ENCODE measurements at regions not wholly inside any gene's neighbourhood (a gene's known extent, or its start where the extent isn't known, plus 50 kb on each side); places are given as distances from the start of the nearest gene placed in this dataset.

- Histone ChIP-seq H3K4me1 (ENCODE audit: control insufficient read depth in 3 of 3, insufficient read depth in 3 of 3, low read length in 3 of 3) (no peaks in the 10 kb centered on the region), H3K4me3 (ENCODE audit: low read length in 3 of 3) (no peak overlapping the region), H3K27me3 (ENCODE audit: control insufficient read depth in 3 of 3, insufficient read depth in 3 of 3, low read length in 3 of 3) (no peaks in the 10 kb centered on the region), H3K9ac (ENCODE audit: low read depth in 1 of 3, low read length in 3 of 3) (no peak overlapping the region), H3K36me3 (ENCODE audit: control insufficient read depth in 3 of 3, insufficient read depth in 3 of 3, low read length in 3 of 3) (no peaks in the 10 kb centered on the region), H3K27ac (ENCODE audit: low read depth, low read length) (no peak overlapping the region), H3K9me3 (ENCODE audit: control insufficient read depth in 3 of 3, low read length in 3 of 3) (no peaks in the 10 kb centered on the region)
Measured at GRCh38 chr4:181418496-181418895, 824.7 kb upstream of the TENM3 start.

- H3K4me3 ChIP-seq (ENCODE audit: low read length in 3 of 3) = no peak overlapping the region
- H3K27ac ChIP-seq (ENCODE audit: low read depth, low read length) = no peak overlapping the region
- no peak overlapping the region for H3K9ac ChIP-seq (ENCODE audit: low read depth in 1 of 3, low read length in 3 of 3)
- H3K36me3 ChIP-seq (ENCODE audit: control insufficient read depth in 3 of 3, insufficient read depth in 3 of 3, low read length in 3 of 3) = no peaks in the 10 kb centered on the region
- no peaks in the 10 kb centered on the region for H3K4me1 ChIP-seq (ENCODE audit: control insufficient read depth in 3 of 3, insufficient read depth in 3 of 3, low read length in 3 of 3)
- H3K27me3 ChIP-seq (ENCODE audit: control insufficient read depth in 3 of 3, insufficient read depth in 3 of 3, low read length in 3 of 3) = no peaks in the 10 kb centered on the region
- no peaks in the 10 kb centered on the region for H3K9me3 ChIP-seq (ENCODE audit: control insufficient read depth in 3 of 3, low read length in 3 of 3)
Measured at GRCh38 chr4:181420950-181421349, 822.3 kb upstream of the TENM3 start.

DNA sequence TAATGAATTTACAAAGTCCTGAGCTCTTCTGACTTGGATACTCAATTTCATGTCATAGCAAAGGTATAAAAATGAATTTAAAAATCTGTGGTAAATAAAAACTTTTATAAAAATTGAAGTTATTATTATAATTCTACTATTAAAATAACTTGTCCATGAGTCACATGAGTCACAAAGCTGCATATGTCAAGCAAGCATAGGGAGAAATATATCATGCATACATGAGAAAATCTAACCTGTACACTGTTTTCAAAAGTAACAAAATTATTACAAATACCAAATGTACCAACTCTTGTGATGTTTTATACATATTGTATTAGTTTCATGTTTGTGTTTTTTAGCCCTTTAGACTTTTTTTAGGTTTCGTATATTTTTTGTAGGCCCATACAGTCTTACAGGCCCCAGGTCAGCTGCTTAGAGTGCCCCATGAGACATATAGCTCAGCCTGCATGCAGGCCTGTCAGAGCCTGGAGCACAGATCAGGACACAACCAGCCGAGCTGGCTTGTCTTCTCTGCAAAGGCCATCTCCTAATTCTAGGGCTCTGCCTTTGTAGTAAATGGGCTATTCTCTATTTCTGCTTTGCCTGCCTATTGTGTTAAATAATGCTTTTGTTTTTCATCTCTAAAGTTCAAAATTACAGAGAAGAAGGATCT lies 818.7 kb upstream of the TENM3 start:
- H3K4me3 ChIP-seq (ENCODE audit: low read length in 3 of 3) = no peak overlapping the region
- H3K27me3 ChIP-seq (ENCODE audit: control insufficient read depth in 3 of 3, insufficient read depth in 3 of 3, low read length in 3 of 3) = no peaks in the 10 kb centered on the region
- no peaks in the 10 kb centered on the region for H3K36me3 ChIP-seq (ENCODE audit: control insufficient read depth in 3 of 3, insufficient read depth in 3 of 3, low read length in 3 of 3)
- H3K9me3 ChIP-seq (ENCODE audit: control insufficient read depth in 3 of 3, low read length in 3 of 3) = no peaks in the 10 kb centered on the region
- H3K4me1 ChIP-seq (ENCODE audit: control insufficient read depth in 3 of 3, insufficient read depth in 3 of 3, low read length in 3 of 3) = no peaks in the 10 kb centered on the region
- H3K9ac ChIP-seq (ENCODE audit: low read depth in 1 of 3, low read length in 3 of 3) = no peak overlapping the region
- no peak overlapping the region for H3K27ac ChIP-seq (ENCODE audit: low read depth, low read length)

DNA sequence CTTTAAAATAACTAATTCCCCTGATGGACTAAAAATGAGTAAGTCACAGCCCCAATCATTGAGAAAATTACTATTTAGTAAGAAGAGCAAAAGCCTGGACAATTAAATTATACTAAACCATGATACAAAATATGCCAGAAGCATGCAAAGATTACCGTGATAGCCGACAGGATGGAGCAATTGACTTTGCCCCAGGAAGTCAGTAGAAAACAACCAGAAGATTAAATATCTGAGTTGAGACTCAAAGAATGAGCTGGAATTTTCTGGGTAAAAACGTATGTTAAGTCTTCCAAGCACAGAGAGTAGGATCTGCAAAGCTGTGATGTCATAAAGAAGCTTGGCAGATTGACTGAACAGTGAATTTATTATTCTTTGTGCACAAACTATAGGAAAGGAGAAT lies 816.1 kb upstream of the TENM3 start:
- H3K27me3 ChIP-seq (ENCODE audit: control insufficient read depth in 3 of 3, insufficient read depth in 3 of 3, low read length in 3 of 3) = no peaks in the 10 kb centered on the region
- H3K4me3 ChIP-seq (ENCODE audit: low read length in 3 of 3) = no peak overlapping the region
- no peak overlapping the region for H3K9ac ChIP-seq (ENCODE audit: low read depth in 1 of 3, low read length in 3 of 3)
- no peaks in the 10 kb centered on the region for H3K9me3 ChIP-seq (ENCODE audit: control insufficient read depth in 3 of 3, low read length in 3 of 3)
- H3K4me1 ChIP-seq (ENCODE audit: control insufficient read depth in 3 of 3, insufficient read depth in 3 of 3, low read length in 3 of 3) = no peaks in the 10 kb centered on the region
- no peak overlapping the region for H3K27ac ChIP-seq (ENCODE audit: low read depth, low read length)
- H3K36me3 ChIP-seq (ENCODE audit: control insufficient read depth in 3 of 3, insufficient read depth in 3 of 3, low read length in 3 of 3) = no peaks in the 10 kb centered on the region

DNA sequence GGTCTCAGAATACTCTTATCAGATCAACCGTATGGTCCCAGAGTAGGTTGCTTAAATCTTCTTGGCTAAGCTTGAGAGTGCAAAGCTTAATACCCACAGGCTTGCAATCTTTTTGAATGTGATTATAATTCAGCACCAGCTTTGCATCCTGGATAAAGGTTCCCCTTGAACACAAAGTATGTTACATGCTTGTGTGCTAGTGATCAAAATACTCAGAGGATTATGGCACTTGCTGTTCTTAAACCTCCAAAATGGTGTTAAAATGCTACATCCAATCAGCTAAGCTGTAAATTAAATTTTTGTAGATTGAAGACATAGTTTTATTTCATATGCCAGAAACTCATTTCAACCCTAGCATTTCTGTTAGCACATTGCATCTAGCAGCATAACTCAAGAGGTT lies 812.2 kb upstream of the TENM3 start:
- Histone ChIP-seq H3K4me3 (ENCODE audit: low read length in 3 of 3) (no peak overlapping the region), H3K27ac (ENCODE audit: low read depth, low read length) (no peak overlapping the region), H3K4me1 (ENCODE audit: control insufficient read depth in 3 of 3, insufficient read depth in 3 of 3, low read length in 3 of 3) (no peaks in the 10 kb centered on the region), H3K36me3 (ENCODE audit: control insufficient read depth in 3 of 3, insufficient read depth in 3 of 3, low read length in 3 of 3) (no peaks in the 10 kb centered on the region), H3K9ac (ENCODE audit: low read depth in 1 of 3, low read length in 3 of 3) (no peak overlapping the region), H3K27me3 (ENCODE audit: control insufficient read depth in 3 of 3, insufficient read depth in 3 of 3, low read length in 3 of 3) (no peaks in the 10 kb centered on the region), H3K9me3 (ENCODE audit: control insufficient read depth in 3 of 3, low read length in 3 of 3) (no peaks in the 10 kb centered on the region)

DNA sequence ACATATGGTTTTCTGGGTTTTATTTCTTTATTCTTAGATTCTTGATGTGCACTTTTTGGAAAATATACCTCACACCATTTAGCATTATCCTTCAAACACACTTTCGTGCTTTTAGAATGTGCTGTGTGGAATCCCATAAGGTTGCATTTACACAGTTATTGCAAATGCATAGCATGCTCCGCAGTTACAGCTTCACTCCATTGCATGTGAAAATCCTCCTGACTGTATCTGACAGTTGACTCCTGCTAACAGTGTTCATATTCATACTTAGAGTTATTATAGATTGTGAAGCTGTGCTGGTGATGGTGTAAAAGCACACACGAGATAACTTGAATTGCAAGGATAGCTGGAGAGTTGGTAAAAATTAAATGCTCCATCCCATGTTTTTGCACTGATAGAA lies 811.5 kb upstream of the TENM3 start:
- no peaks in the 10 kb centered on the region for H3K4me1 ChIP-seq (ENCODE audit: control insufficient read depth in 3 of 3, insufficient read depth in 3 of 3, low read length in 3 of 3)
- no peaks in the 10 kb centered on the region for H3K27me3 ChIP-seq (ENCODE audit: control insufficient read depth in 3 of 3, insufficient read depth in 3 of 3, low read length in 3 of 3)
- H3K9ac ChIP-seq (ENCODE audit: low read depth in 1 of 3, low read length in 3 of 3) = no peak overlapping the region
- H3K9me3 ChIP-seq (ENCODE audit: control insufficient read depth in 3 of 3, low read length in 3 of 3) = no peaks in the 10 kb centered on the region
- no peak overlapping the region for H3K27ac ChIP-seq (ENCODE audit: low read depth, low read length)
- no peak overlapping the region for H3K4me3 ChIP-seq (ENCODE audit: low read length in 3 of 3)
- H3K36me3 ChIP-seq (ENCODE audit: control insufficient read depth in 3 of 3, insufficient read depth in 3 of 3, low read length in 3 of 3) = no peaks in the 10 kb centered on the region

DNA sequence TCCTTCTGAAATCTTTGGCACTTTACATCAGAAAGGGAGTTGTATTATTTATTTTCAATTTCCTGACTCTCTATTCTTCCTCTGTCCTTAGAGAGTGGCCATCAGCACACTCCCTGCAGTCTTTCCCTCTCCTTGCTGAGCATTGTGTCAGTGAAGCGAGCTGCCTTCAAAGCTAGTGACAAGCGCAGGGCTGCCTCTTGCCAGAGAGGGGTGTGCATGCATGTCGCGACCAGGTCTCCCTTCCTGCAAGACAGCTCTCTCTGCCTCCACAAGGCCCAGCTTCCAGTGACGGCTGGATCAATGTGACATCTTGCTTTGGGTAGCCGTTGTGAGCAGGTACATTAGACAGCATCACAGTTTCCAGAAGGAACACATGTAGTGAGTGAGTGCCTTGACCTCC lies 810.9 kb upstream of the TENM3 start:
- no peaks in the 10 kb centered on the region for H3K36me3 ChIP-seq (ENCODE audit: control insufficient read depth in 3 of 3, insufficient read depth in 3 of 3, low read length in 3 of 3)
- H3K9ac ChIP-seq (ENCODE audit: low read depth in 1 of 3, low read length in 3 of 3) = no peak overlapping the region
- no peak overlapping the region for H3K27ac ChIP-seq (ENCODE audit: low read depth, low read length)
- no peaks in the 10 kb centered on the region for H3K27me3 ChIP-seq (ENCODE audit: control insufficient read depth in 3 of 3, insufficient read depth in 3 of 3, low read length in 3 of 3)
- H3K9me3 ChIP-seq (ENCODE audit: control insufficient read depth in 3 of 3, low read length in 3 of 3) = no peaks in the 10 kb centered on the region
- H3K4me1 ChIP-seq (ENCODE audit: control insufficient read depth in 3 of 3, insufficient read depth in 3 of 3, low read length in 3 of 3) = no peaks in the 10 kb centered on the region
- H3K4me3 ChIP-seq (ENCODE audit: low read length in 3 of 3) = no peak overlapping the region

DNA sequence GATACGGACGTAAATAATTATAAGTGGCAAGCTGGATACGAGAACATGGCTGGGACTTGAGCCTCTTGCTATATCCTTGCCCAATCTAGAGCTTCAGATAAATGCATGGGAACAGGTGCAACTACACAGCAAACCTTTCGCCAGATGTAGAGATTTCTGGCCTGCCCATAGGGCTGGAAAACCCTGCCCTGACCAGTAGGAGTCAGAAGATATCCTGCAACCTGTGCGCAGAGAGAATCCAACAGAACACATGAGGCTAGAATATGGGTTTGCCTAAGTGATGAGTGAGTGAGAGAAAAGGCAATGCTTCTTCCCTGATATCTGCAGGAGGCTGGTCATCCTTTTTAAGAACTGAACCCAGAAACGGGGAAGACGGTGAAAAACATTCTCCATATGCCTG lies 805.3 kb upstream of the TENM3 start:
- Histone ChIP-seq H3K9ac (ENCODE audit: low read depth in 1 of 3, low read length in 3 of 3) (no peak overlapping the region), H3K36me3 (ENCODE audit: control insufficient read depth in 3 of 3, insufficient read depth in 3 of 3, low read length in 3 of 3) (no peaks in the 10 kb centered on the region), H3K4me3 (ENCODE audit: low read length in 3 of 3) (no peak overlapping the region), H3K9me3 (ENCODE audit: control insufficient read depth in 3 of 3, low read length in 3 of 3) (no peaks in the 10 kb centered on the region), H3K27ac (ENCODE audit: low read depth, low read length) (no peak overlapping the region), H3K27me3 (ENCODE audit: control insufficient read depth in 3 of 3, insufficient read depth in 3 of 3, low read length in 3 of 3) (no peaks in the 10 kb centered on the region), H3K4me1 (ENCODE audit: control insufficient read depth in 3 of 3, insufficient read depth in 3 of 3, low read length in 3 of 3) (no peaks in the 10 kb centered on the region)

DNA sequence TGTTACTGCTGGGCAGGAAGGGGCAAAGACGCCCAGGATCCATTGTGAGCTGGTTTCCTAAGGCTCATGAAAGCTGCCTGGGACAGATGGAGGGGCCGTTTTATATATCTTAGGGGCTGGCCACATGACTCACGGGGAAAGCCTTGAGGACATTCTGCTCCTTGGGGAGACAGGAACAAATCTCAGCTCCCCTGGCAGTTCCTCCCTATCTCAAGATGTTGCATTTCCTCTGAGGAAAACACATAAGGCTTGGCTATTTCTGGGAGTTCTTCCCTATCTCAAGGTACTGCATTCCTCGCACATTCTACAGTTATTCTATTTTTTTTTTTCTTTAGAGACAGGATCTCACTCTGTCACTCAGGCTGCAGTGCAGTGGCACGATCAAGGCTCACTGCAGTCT lies 804.6 kb upstream of the TENM3 start:
- Histone ChIP-seq H3K4me1 (ENCODE audit: control insufficient read depth in 3 of 3, insufficient read depth in 3 of 3, low read length in 3 of 3) (no peaks in the 10 kb centered on the region), H3K27ac (ENCODE audit: low read depth, low read length) (no peak overlapping the region), H3K9me3 (ENCODE audit: control insufficient read depth in 3 of 3, low read length in 3 of 3) (no peaks in the 10 kb centered on the region), H3K27me3 (ENCODE audit: control insufficient read depth in 3 of 3, insufficient read depth in 3 of 3, low read length in 3 of 3) (no peaks in the 10 kb centered on the region), H3K4me3 (ENCODE audit: low read length in 3 of 3) (no peak overlapping the region), H3K9ac (ENCODE audit: low read depth in 1 of 3, low read length in 3 of 3) (no peak overlapping the region), H3K36me3 (ENCODE audit: control insufficient read depth in 3 of 3, insufficient read depth in 3 of 3, low read length in 3 of 3) (no peaks in the 10 kb centered on the region)

DNA sequence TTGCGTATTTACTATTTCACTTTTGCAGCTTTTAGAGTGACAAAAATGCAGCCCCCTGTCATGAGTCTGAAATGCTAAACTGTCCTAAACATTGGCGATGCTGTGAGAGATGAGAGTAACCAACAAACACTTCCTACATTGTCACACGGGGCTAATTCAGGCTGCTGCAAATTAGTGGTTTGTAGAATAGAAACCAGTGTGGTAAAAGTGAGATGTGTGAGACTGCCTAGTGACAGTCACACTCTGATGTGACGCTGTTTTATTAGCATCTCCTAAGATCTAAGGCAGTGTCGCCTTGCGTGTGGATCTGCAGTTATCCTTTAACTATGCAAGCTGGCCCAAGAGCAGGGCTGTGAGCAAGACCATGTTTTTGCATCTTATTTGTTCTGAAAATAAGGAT lies 800.2 kb upstream of the TENM3 start:
- no peaks in the 10 kb centered on the region for H3K27me3 ChIP-seq (ENCODE audit: control insufficient read depth in 3 of 3, insufficient read depth in 3 of 3, low read length in 3 of 3)
- H3K9me3 ChIP-seq (ENCODE audit: control insufficient read depth in 3 of 3, low read length in 3 of 3) = no peaks in the 10 kb centered on the region
- no peak overlapping the region for H3K4me3 ChIP-seq (ENCODE audit: low read length in 3 of 3)
- H3K36me3 ChIP-seq (ENCODE audit: control insufficient read depth in 3 of 3, insufficient read depth in 3 of 3, low read length in 3 of 3) = no peaks in the 10 kb centered on the region
- no peak overlapping the region for H3K27ac ChIP-seq (ENCODE audit: low read depth, low read length)
- H3K9ac ChIP-seq (ENCODE audit: low read depth in 1 of 3, low read length in 3 of 3) = no peak overlapping the region
- H3K4me1 ChIP-seq (ENCODE audit: control insufficient read depth in 3 of 3, insufficient read depth in 3 of 3, low read length in 3 of 3) = no peaks in the 10 kb centered on the region

- peaks cover 0 to 2% (median 0%) of the 10 kb centered on the region in 3 donors for H3K9me3 ChIP-seq (ENCODE audit: control insufficient read depth in 3 of 3, low read length in 3 of 3)
- no peak overlapping the region for H3K27ac ChIP-seq (ENCODE audit: low read depth, low read length)
- no peaks in the 10 kb centered on the region for H3K27me3 ChIP-seq (ENCODE audit: control insufficient read depth in 3 of 3, insufficient read depth in 3 of 3, low read length in 3 of 3)
- no peak overlapping the region for H3K4me3 ChIP-seq (ENCODE audit: low read length in 3 of 3)
- no peaks in the 10 kb centered on the region for H3K4me1 ChIP-seq (ENCODE audit: control insufficient read depth in 3 of 3, insufficient read depth in 3 of 3, low read length in 3 of 3)
- no peak overlapping the region for H3K9ac ChIP-seq (ENCODE audit: low read depth in 1 of 3, low read length in 3 of 3)
- no peaks in the 10 kb centered on the region for H3K36me3 ChIP-seq (ENCODE audit: control insufficient read depth in 3 of 3, insufficient read depth in 3 of 3, low read length in 3 of 3)
Measured at GRCh38 chr4:181465826-181466225, 777.4 kb upstream of the TENM3 start.

All from skeletal muscle tissue (tissue), 3 donors.